ENCODE measurements at regions not wholly inside any gene's neighbourhood (a gene's known extent, or its start where the extent isn't known, plus 50 kb on each side); places are given as distances from the start of the nearest gene placed in this dataset.

DNA sequence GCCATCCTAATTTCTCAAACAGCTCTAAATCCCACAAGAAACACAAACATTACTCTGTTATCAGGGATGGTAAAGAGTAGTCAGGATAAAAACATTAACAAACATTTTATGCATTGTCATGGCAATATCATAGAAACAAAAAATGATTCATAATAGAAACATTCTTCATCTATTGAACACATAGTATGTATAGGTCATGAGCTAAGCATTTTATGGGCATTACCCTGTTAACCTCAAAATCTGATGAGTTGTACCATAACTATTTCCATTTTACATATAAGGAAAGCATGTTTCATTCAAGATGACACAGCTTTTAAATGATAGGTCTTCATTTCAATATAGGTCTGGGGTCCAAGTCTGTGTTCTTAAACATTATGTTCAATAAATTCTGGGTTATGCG, 344.9 kb downstream of the RND3 start:
- DNase-seq (ENCODE audit: insufficient read length, low spot score) (no peak), FAIRE-seq (no peak)

GRCh38 chr2:150141226-150142001, 346.1 kb downstream of the RND3 start:
- DNase-seq (ENCODE audit: insufficient read length, low spot score): no peak
- FAIRE-seq: no peak

GRCh38 chr2:150140777-150141176, 346.7 kb downstream of the RND3 start:
- DNase-seq (ENCODE audit: insufficient read length, low spot score) (no peak), FAIRE-seq (no peak)

DNA sequence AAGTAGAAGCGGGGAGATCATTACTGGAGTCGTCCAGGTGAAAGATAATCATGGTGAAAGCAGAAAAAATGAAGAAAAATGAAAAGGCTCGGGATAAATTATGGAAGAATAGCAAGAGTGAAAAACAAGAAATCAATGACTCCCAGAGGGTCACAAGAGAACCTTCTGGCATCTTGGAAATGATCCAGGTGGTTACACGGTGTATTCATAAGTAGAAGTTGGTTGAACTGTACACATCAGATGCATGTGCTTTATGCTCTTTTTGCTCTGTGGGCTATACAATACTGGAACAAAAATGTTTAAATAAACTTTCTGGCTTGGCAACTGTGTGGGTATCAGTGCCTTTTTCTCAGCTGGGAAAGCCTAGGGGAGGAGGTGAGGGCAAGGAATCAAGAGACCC, 348.9 kb downstream of the RND3 start:
- DNase-seq (ENCODE audit: insufficient read length, low spot score): no peak
- FAIRE-seq: no peak

- DNase-seq (ENCODE audit: insufficient read length, low spot score): no peak
- no peak for FAIRE-seq
Measured at GRCh38 chr2:150137338-150138069, 350.0 kb downstream of the RND3 start.

GRCh38 chr2:150136893-150137292, 350.6 kb downstream of the RND3 start:
- no peak for DNase-seq (ENCODE audit: insufficient read length, low spot score)
- no peak for FAIRE-seq

GRCh38 chr2:150136401-150136800, 351.1 kb downstream of the RND3 start:
- FAIRE-seq: no peak
- DNase-seq (ENCODE audit: insufficient read length, low spot score): no peak

GRCh38 chr2:150135223-150135883, 352.1 kb downstream of the RND3 start:
- DNase-seq (ENCODE audit: insufficient read length, low spot score) (no peak), FAIRE-seq (no peak)

DNA sequence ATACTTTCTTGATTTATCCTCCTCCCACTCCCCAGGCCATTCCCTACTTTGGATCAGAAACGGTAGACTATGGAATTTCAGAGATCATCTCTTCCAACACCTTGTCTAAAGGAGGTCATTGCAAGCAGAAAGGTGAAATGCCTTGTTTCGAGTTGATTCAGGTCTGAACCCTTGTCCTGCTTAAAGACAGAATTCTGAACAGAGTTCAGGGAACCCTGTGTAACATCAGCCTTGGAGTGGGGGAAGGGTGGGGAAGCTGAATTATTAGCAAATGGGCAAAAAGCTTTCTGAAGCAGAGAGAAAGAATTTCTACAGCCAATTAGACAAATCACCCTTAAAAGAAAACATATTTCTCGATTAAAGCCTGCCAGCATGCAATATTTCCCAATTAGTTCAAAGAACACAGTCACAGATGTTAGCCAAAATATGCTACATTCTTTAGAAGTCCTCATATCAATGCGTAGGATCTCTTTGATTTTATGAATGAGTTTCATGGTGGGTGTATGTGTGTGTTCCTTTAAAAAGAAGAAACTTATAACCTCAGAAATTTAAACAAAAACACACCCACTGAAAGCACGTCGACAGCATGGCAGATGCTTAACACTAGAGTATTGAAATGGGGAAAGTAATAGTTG, 353.1 kb downstream of the RND3 start:
- DNase-seq (ENCODE audit: insufficient read length, low spot score): no peak
- no peak for FAIRE-seq

GRCh38 chr2:150133623-150134022, 353.8 kb downstream of the RND3 start:
- no peak for DNase-seq (ENCODE audit: insufficient read length, low spot score)
- FAIRE-seq: no peak

DNA sequence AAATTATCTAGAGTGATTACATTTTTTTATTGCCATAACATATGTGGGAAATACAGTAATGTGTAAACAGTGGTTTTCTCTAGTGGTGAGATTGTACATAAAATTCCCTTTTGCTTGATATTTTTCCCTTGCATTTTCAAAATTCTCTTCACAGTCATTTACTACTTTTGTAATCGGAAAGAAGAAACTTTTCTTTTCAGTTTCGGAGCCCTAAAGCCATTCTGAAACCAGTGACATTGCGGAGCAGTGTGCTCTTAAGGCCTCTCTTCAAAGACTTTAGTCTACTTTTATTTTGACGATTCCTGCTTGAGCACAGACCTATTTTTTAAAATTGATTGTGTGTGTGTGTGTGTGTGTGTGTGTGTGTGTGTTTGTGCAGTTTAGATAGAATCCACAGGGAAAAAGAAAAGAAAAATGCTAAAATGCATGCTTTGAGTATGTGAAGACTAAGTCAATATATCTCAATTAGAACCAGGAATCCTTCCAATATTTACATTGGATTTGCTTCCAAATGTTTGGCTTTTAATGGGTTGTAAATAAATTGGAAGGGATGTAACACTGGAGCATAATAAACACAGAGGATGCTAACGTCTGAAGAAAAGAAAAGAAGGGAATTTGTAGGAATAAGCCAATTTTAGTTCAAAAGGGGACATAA, 357.4 kb downstream of the RND3 start:
- no peak for FAIRE-seq
- no peak for DNase-seq (ENCODE audit: insufficient read length, low spot score)

DNA sequence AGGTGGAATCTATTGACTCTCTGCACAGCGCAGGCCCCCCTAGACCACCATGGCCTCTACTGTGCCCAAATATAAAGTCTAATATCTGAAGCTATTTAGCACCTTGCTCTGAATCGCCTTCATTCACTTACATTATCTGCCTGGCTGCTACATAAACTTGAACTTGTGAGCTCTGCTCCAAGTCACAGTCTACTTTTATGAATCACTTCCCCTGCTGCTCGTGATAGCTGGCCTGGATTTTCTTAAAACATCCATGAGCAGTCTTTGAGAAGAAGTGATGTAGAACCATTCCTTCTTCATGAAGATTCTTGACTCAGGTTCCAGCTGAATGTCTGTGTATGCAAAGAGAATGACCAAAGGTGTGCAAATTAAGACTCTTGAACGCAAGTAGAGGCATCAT, 359.5 kb downstream of the RND3 start:
- DNase-seq (ENCODE audit: insufficient read length, low spot score) (no peak), FAIRE-seq (no peak)

DNA sequence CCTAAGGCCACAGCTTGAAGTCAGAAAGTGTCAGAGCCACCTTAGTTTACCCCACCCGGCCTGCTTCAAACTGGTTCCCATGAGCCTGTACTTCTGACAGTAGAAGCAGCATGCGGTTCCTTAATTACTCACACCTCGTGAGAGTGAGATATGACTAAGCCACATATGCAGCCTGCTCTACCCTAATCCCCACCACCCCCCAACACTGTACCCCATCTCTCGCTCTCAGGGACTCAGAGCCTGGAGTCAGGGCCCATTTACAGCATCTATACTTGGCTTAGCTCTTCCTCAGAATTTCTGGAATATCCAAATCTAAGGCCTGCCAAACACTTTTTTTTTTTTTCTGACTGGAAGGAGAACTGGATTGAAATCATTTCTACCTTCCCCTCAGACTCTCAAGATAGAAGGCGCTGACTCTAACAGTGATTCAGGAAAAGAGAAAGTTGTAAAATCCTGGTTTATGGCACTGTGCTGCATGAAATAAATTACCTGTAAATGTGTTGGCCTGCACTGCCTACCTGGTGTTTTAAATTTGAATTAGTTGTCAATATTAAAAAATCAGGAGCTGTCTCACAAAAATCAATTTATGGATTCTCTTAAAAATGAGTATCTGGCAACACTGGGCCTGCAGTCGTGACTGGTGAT, 360.0 kb downstream of the RND3 start:
- DNase-seq (ENCODE audit: insufficient read length, low spot score) (no peak), FAIRE-seq (no peak)

- DNase-seq (ENCODE audit: insufficient read length, low spot score) (no peak), FAIRE-seq (no peak)
Measured at GRCh38 chr2:150126839-150127238, 360.6 kb downstream of the RND3 start.

DNA sequence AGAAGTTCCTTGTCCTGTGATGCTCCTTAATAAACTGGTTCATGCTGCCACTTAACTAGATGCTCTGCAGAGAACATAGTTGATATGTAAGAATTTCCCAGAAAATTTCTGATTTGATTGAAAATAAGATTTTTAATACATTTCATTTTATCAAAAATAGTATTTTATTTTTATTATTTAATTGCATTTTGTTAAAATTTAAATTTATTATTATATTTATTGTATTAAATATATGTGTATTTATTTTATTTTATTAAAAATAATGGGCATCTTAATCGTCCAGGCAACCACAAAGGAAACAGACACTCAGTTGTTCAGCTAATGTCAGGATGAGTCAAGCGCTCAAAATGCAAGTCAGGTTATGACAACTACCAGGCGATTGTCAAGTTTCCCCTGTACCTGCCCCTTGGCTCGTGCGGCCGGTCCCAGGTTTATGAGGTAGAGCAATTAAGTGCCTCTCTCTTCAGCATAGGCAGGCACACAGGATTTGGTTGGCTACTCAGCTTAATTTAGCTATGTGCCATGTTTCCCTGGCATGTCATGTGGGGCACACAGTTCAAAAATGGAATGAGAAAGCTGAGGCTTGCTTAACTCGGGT, 361.2 kb downstream of the RND3 start:
- FAIRE-seq (no peak), DNase-seq (ENCODE audit: insufficient read length, low spot score) (no peak)

DNA sequence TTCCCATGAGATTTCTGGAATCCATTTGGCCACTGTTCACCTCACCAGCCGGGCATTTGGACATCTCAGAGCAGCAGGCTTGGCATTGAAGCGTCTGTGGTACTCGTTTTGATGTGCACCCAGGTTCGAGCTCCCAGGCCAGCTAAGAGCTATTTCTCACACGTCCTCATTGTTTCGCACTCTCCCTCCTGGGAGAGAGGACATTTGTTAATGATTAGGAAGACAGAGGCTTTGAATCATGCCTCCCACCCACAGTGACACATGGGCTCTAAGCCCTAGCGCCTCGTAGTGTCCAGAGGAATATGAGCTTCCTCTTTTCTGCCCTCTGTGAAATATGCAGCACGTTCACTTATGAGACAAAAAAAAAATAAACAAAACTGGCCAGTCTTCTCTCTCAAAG, 361.8 kb downstream of the RND3 start:
- DNase-seq (ENCODE audit: insufficient read length, low spot score) (no peak), FAIRE-seq (no peak)

GRCh38 chr2:150125188-150125587, 362.3 kb downstream of the RND3 start:
- FAIRE-seq (no peak), DNase-seq (ENCODE audit: insufficient read length, low spot score) (no peak)

GRCh38 chr2:150124739-150125138, 362.7 kb downstream of the RND3 start:
- DNase-seq (ENCODE audit: insufficient read length, low spot score): no peak
- FAIRE-seq: no peak

DNA sequence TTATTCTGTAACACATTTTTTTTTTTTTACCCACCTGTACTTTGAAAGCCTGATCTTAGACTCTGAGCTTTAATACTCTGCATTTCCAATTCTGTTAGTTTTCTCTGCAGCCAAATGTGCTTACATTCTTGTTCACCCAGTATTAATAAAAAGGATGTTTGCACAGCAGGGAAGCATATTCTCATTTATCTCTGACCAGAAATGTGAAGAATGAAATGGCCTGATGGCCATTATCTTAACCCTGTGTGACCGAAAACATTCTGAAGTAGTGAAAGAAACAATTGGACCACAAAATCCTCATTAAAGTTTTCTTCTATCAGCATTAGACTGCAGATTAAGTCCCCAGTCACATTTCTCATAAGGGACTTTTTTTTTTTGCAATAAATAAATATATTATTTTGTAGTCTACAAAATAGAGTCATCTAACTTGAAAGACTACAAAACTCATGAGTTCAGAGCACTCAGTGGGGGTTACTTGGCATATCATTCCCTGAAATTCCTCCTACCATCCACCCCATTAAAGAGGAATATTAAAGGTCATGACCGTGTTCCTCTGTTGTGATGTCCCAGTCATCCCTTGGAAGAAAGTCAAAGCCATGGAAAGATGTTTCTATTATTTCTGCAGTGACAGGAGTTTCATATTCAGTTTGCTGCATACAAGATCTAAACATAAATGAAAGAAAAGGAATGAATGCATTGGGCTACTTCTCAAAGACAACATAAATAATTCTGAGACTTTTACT, 364.4 kb downstream of the RND3 start:
- FAIRE-seq: no peak
- no peak for DNase-seq (ENCODE audit: insufficient read length, low spot score)

All from GM19239 (cell line).